Left kidney (tissue), 1 donor: ENCODE measurements at regions not wholly inside any gene's neighbourhood (a gene's known extent, or its start where the extent isn't known, plus 50 kb on each side); places are given as distances from the start of the nearest gene placed in this dataset.
A peak's percentile ranks its signal among the peaks of the same experiment; 100 is the strongest.
"Not testable (repeated sequence)": the region's sequence is repeated elsewhere in the genome, so short reads cannot be mapped to it uniquely, and the experiment has no call there.

ENCODE experiments used
- DNase-seq: peaks from one replicate; pipeline ENCODE4 v3.0.0-alpha.2; 2013

GRCh38 chr4:175281894-175282293 lies 363.7 kb downstream of the ADAM29 start:
- no peak for DNase-seq

DNA sequence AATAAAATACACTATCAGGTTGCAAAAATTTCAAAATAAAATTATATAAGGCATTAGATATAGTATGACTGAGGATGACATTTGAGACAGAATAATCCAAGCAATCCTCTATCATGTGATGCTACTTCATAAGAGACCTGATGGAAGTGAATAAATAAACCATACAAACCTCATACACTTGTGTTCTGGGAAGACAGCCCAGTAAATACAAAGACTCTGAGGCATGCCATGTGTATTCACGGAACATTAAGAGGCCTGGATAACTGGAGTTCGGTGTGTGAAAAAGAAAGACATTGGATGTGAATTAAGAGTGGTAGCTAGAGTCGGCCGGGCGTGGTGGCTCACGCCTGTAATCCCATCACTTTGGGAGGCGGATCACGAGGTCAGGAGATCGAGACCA lies 364.2 kb downstream of the ADAM29 start:
- DNase-seq, result no peak

DNA sequence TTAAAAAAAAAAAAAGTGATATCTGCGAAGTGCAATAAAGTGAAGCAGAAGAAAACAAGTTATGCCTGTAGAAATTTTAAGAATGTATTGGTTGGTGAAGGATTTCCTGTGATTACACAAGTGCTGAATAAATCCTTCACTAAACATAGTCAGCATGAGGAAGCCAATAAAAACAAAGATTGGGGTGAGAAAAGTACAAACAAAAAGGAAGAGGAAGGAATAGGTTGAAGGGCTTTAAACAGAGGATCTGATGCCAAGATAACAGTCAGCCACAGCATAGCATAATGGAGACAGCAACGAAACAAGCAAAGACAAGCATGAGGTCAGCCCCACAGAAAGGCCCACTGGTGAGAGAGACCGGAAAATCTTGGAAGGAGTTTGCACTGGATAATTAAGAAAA lies 372.2 kb downstream of the ADAM29 start:
- DNase-seq, result no peak

DNA sequence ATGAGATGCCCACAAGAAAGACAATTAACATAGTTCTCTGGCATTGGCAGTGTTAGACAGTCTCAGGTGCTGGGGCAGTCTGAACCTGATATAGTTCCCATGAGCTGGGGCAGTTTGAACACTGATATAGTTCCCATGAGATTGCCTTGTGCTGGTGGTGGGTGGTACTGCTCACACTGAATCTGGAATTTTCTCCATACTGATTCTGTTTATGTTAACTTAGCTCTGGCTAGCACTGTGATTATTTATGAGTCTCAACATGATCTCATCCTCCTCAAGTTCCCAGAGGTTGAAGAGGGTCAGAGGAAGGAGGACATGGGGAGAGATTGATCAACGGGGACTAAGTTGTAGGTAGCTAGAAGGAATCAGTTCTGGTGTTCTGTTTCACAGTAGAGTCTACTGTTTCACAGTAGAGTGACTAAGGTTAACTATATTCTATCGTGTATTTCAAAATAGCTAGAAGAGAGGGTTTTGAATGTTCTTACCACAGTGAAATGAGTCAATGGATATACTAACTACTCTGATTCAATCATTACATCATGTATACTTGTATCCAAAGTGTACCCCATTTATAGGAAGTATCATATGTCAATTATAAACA lies 379.9 kb downstream of the ADAM29 start:
- peak; percentile 7 for DNase-seq

DNA sequence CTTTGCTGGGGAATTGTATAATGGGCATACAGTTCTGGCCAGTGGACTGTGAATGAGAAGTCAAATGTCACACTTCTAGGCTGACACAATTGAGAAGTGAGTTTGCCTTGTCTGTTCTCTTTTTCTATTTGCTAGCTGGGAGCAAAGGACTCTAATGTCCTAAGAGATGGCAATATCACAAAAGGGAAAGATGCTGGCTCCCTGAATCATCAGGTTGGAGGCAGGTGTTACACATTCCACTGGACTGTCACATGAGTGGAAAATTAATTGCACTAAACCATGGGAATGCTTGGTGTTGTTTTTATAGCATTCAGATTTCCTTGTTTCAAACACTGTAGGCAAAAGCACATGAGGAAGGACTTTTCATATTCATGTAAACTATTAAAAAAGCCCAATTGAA lies 388.3 kb downstream of the ADAM29 start:
- no peak for DNase-seq

- DNase-seq, result no peak
These were observed 389.2 kb downstream of the ADAM29 start for GRCh38 chr4:175307326-175307725.

DNA sequence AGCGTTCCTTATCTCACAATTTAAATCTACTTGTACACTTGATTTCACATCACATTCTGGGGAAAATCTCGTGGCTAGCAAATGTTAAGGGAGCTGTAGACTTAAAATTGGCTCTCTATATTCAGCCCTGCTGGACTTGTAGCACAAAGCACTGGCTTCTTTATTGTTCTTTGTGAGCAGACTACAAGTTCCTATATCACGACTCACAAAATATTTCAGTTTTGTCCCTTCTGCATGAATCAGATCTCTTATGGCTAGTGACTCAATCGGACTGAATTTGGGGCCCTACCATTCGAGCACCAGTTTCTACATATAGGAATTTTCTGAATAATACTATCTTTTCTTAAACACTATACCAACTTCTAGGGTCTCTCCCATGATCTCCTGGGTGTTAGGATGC lies 390.1 kb downstream of the ADAM29 start:
- no peak for DNase-seq

- no peak for DNase-seq
These were observed 390.9 kb downstream of the ADAM29 start for GRCh38 chr4:175309041-175309440.

DNA sequence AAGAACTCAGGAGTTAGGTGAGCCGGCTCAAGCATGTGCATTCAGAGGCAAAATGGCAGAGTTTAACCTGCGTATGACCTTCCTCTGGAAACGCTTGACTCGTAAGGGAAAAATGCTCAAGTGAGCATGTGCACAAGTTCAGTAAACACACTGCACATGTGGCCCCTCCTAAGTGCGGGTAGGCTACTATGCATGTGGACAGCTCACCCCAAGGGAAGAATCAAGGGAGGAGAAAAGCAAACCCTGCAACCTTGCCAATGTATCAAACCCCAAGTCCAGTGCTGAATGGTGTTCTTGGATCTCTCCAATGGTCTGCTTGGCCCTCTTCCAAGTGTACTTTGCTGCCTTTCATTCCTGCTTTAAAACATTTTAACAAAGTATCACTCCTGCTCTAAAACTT lies 407.1 kb downstream of the ADAM29 start:
- no peak for DNase-seq

DNA sequence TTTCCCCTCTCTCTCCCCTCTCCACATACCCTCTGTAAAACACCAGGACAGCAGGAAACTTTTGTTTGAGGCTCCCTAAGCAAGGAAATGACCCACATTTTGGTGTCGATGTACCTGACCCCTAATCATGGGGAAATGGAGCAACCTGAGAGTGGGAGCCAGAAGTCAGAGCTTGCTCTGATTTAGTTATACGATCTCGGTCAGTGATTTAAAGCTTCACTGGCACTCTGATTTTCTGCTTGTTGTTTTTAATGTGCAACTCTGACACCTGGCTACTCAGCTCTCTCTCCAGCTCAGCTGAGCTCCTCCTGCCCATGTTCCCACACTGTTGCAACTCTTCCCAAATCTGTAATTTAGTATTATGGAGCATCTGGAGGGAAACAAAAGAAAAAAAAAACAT lies 408.6 kb downstream of the ADAM29 start:
- peak; percentile 33 for DNase-seq

GRCh38 chr4:175330236-175330635 lies 412.1 kb downstream of the ADAM29 start:
- no peak for DNase-seq

DNA sequence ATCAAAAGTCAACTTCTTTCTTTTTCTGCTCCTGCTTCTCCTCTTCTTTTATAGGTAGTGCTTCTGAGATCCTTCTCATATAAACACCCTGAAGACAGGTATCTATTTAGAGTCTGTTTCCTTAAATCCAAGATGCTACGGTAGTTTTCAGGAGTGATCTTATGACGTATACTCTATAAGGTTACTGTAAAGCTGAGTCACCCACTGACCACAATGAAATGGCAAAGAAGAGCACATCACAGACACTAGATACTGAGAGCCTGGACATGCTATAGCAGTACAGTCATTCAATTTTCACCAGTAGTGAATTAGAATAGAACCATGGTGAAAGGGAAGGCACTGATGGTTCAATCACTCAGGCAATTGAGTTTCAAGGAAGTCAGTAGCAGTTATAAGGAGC lies 412.5 kb downstream of the ADAM29 start:
- no peak for DNase-seq

GRCh38 chr4:175335331-175335730 lies 417.2 kb downstream of the ADAM29 start:
- no peak for DNase-seq

- not testable (repeated sequence) for DNase-seq
These were observed 418.4 kb downstream of the ADAM29 start for GRCh38 chr4:175336570-175336969.

DNA sequence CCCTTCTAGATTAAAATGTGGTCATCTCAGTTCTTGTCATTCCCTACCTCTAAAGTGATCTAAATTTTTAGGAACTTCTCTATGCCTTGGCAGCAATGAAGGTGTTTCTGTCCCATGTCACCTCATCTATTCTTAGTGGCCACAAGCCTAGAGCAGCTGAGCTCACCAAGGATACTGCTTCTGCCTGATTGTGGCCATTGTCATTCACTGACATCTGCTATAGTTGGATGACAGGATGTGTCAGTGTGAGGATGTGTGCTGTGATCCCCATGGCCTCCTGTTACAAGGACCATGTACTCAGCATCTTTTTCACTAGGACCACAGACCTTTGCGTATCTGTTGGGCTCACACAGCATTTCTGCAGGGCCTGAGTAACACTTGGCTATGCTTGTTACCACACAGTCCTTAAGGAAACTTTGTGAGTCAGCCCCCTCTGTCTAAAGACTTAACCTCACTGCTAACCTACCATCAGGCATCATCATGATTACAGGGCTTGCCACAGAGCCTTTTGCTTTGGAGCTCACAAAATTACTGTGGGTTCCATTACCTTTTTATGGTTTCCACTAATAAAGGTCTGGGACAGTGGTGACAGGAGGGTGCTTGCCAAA lies 421.0 kb downstream of the ADAM29 start:
- no peak for DNase-seq

- no peak for DNase-seq
These were observed 423.1 kb downstream of the ADAM29 start for GRCh38 chr4:175341203-175341755.

GRCh38 chr4:175346376-175346775 lies 428.2 kb downstream of the ADAM29 start:
- no peak for DNase-seq

DNA sequence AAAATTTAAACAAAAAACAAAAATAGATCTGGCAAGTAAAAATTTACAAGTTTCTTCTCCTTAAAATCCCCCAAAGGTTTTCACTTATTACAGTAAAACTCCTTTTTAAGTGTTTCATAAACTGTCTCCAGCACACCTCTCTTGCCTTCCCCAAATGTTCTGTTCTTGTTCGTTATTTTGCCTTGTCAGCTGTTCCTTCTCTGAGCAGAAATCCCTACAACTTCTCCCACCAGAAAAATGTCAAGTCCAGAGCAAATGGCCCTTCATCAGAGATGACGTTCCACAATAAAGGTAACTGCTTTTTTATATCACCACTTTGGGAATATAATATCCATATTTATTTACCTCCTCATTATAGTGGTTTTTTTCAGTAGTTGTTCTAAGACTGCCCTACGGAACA lies 432.1 kb downstream of the ADAM29 start:
- no peak for DNase-seq

DNA sequence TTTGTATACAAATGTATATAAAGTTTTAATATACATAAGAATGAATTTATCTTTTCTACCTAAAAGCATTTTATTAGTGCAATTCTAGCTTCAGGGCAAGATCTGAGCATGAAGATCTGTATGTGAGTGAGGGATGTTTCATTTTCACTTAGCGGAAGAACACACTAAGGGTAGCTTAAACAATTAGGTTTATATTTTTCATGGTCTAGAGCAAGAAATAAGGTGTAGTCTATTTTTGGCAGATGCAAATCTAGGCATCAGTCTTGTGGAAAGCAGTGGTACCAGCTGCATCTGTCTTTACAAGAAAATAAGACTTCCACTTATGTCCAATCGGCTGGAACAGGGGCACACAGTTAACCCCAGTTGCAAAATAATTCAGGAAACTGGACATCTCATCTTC lies 433.3 kb downstream of the ADAM29 start:
- DNase-seq, result no peak

DNA sequence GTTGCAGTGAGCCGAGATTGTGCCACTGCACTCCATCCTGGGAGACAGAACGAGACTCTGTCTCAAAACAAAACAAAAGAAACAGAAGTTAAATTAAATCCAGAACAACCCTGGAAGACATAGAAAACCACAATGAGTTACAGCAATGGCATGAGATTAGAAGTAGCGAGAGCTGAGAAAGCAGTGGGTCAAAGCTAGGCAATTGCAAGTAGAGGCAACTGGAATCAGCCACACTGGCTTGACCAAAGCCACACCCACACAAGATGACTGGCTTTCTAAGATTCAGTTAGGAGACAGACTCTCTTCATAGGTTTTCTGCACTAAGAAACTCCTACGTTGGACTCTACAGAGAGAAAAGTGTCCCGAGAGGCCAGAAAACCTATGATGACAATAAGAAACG lies 443.0 kb downstream of the GPM6A start:
- DNase-seq, result no peak

DNA sequence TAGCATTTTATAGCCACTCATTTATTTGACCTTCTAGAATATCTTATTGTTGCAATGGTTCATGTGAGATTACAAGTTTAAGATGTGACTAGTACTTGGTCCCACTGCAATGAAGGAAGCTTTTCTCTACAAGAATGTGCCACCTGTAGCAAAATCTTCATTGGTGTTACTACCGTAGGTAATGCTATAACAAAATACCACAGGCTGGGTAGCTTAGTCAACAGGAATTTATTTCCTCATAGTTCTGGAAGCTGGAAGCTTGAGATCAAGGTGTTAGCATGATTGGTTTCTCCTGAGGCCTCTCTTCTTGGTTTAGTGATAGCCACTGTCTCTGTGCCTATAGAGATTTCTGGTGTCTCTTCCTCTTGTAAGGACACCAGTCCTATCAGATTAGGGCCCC lies 441.0 kb downstream of the GPM6A start:
- no peak for DNase-seq

GRCh38 chr4:175373031-175373430 lies 439.0 kb downstream of the GPM6A start:
- no peak for DNase-seq

- no peak for DNase-seq
These were observed 437.6 kb downstream of the GPM6A start for GRCh38 chr4:175374459-175374858.

GRCh38 chr4:175376287-175376977 lies 435.6 kb downstream of the GPM6A start:
- DNase-seq, result no peak
